Osteoblast (primary cell): ENCODE measurements at regions not wholly inside any gene's neighbourhood (a gene's known extent, or its start where the extent isn't known, plus 50 kb on each side); places are given as distances from the start of the nearest gene placed in this dataset.

Experiments
- DNase-seq: peaks from one replicate; pipeline ENCODE4 v3.0.0; 2011; ENCODE audit warnings: low spot score, mixed read lengths; ENCODE audit not compliant: insufficient read length; ENCODE audit errors: missing footprints
- H2AFZ ChIP-seq: 2 replicates; pipeline ENCODE4 v1.6.0; 2011; ENCODE audit warnings: mild to moderate bottlenecking, low read length
- H3K27ac ChIP-seq: 2 replicates; pipeline ENCODE4 v1.5.1; 2011; ENCODE audit warnings: mild to moderate bottlenecking, low read depth, low read length, moderate library complexity
- H3K27me3 ChIP-seq: 2 replicates; pipeline ENCODE4 v1.6.0; 2012; ENCODE audit warnings: mild to moderate bottlenecking, control low read depth, inconsistent platforms, low read length, moderate library complexity; ENCODE audit not compliant: insufficient read depth
- H3K36me3 ChIP-seq: 2 replicates; pipeline ENCODE4 v1.5.1; 2011; ENCODE audit warnings: mild to moderate bottlenecking, low read length, control low read depth, moderate library complexity; ENCODE audit not compliant: insufficient read depth
- H3K4me1 ChIP-seq: 2 replicates; pipeline ENCODE4 v1.5.1; 2011; ENCODE audit warnings: mild to moderate bottlenecking, low read length, control low read depth, moderate library complexity; ENCODE audit not compliant: insufficient read depth
- H3K4me2 ChIP-seq: 2 replicates; pipeline ENCODE4 v1.6.0; 2011; ENCODE audit warnings: mild to moderate bottlenecking, low read length; ENCODE audit not compliant: insufficient read depth
- H3K4me3 ChIP-seq: fragments of 200-600 bp; sonication (generic); 3 replicates; pipeline ENCODE4 v1.5.1; 2012; ENCODE audit warnings: mild to moderate bottlenecking, low read length, inconsistent platforms; ENCODE audit not compliant: insufficient read depth
- H3K79me2 ChIP-seq: 2 replicates; pipeline ENCODE4 v1.6.0; 2012; ENCODE audit warnings: mild to moderate bottlenecking, low read length, control low read depth, inconsistent platforms; ENCODE audit not compliant: insufficient read depth
- H3K9me3 ChIP-seq: 2 replicates; pipeline ENCODE4 v1.5.1; 2011; ENCODE audit warnings: low read depth, low read length, control low read depth
- H4K20me1 ChIP-seq: 2 replicates; pipeline ENCODE4 v1.6.0; 2012; ENCODE audit warnings: mild to moderate bottlenecking, low read length, control low read depth; ENCODE audit not compliant: insufficient read depth
- CTCF ChIP-seq: IDR thresholded peaks from 2 replicates; pipeline ENCODE4 v1.5.1; 2011; ENCODE audit warnings: mild to moderate bottlenecking, low read depth, low read length, moderate library complexity; ENCODE audit errors: extremely low read depth

GRCh38 chr13:75050419-75051046 lies 431.4 kb downstream of the TBC1D4 start:
- Histone ChIP-seq H3K4me2 (peak overlapping the region; percentile 51), H4K20me1 (no peaks in the 10 kb centered on the region), H2AFZ (peak overlapping the region; percentile 47), H3K4me3 (no peak overlapping the region), H3K4me1 (peaks cover 9% of the 10 kb centered on the region), H3K79me2 (no peaks in the 10 kb centered on the region), H3K27ac (peak overlapping the region; percentile 33), H3K27me3 (no peaks in the 10 kb centered on the region), H3K9me3 (no peaks in the 10 kb centered on the region), H3K36me3 (no peaks in the 10 kb centered on the region)
- peak; percentile 3 for DNase-seq
- no peak for TF ChIP-seq CTCF

GRCh38 chr13:75049735-75050335 lies 432.1 kb downstream of the TBC1D4 start:
- no peaks in the 10 kb centered on the region for H3K27me3 ChIP-seq
- no peaks in the 10 kb centered on the region for H3K9me3 ChIP-seq
- no peaks in the 10 kb centered on the region for H3K36me3 ChIP-seq
- H3K4me3 ChIP-seq = no peak overlapping the region
- H3K27ac ChIP-seq = no peak overlapping the region
- no peak for TF ChIP-seq CTCF
- peaks cover 9% of the 10 kb centered on the region for H3K4me1 ChIP-seq
- DNase-seq = no peak
- no peaks in the 10 kb centered on the region for H4K20me1 ChIP-seq
- no peak overlapping the region for H2AFZ ChIP-seq
- no peaks in the 10 kb centered on the region for H3K79me2 ChIP-seq
- no peak overlapping the region for H3K4me2 ChIP-seq

- Histone ChIP-seq H3K27ac (no peak overlapping the region), H3K4me3 (no peak overlapping the region), H3K27me3 (no peaks in the 10 kb centered on the region), H2AFZ (no peak overlapping the region), H3K79me2 (no peaks in the 10 kb centered on the region), H3K9me3 (no peaks in the 10 kb centered on the region), H3K4me1 (no peaks in the 10 kb centered on the region), H3K36me3 (no peaks in the 10 kb centered on the region), H4K20me1 (no peaks in the 10 kb centered on the region), H3K4me2 (no peak overlapping the region)
- DNase-seq = no peak
- TF ChIP-seq CTCF = no peak
Observed at GRCh38 chr13:75042807-75043206, 439.2 kb downstream of the TBC1D4 start.

GRCh38 chr13:75038393-75039113 lies 443.4 kb downstream of the TBC1D4 start:
- no peaks in the 10 kb centered on the region for H3K27me3 ChIP-seq
- no peaks in the 10 kb centered on the region for H3K9me3 ChIP-seq
- no peak overlapping the region for H3K4me2 ChIP-seq
- H2AFZ ChIP-seq = no peak overlapping the region
- H4K20me1 ChIP-seq = no peaks in the 10 kb centered on the region
- DNase-seq = no peak
- no peaks in the 10 kb centered on the region for H3K36me3 ChIP-seq
- no peak overlapping the region for H3K27ac ChIP-seq
- no peak overlapping the region for H3K4me3 ChIP-seq
- no peaks in the 10 kb centered on the region for H3K79me2 ChIP-seq
- H3K4me1 ChIP-seq = no peaks in the 10 kb centered on the region
- no peak for TF ChIP-seq CTCF
